ENCODE measurements at regions not wholly inside any gene's neighbourhood (a gene's known extent, or its start where the extent isn't known, plus 50 kb on each side); places are given as distances from the start of the nearest gene placed in this dataset.
A peak's percentile ranks its signal among the peaks of the same experiment; 100 is the strongest.

GRCh38 chr2:220450846-220451245 lies 823.4 kb downstream of the SLC4A3 start:
- in situ Hi-C loops (cut with HindIII; ENCODE audit: low sequenced_read_pairs): no loop called here
- no peak for DNase-seq (ENCODE audit: low read depth)
- H3K4me3 ChIP-seq (ENCODE audit: low read depth, low read length): no peak overlapping the region
- TF ChIP-seq, protein P1, sequence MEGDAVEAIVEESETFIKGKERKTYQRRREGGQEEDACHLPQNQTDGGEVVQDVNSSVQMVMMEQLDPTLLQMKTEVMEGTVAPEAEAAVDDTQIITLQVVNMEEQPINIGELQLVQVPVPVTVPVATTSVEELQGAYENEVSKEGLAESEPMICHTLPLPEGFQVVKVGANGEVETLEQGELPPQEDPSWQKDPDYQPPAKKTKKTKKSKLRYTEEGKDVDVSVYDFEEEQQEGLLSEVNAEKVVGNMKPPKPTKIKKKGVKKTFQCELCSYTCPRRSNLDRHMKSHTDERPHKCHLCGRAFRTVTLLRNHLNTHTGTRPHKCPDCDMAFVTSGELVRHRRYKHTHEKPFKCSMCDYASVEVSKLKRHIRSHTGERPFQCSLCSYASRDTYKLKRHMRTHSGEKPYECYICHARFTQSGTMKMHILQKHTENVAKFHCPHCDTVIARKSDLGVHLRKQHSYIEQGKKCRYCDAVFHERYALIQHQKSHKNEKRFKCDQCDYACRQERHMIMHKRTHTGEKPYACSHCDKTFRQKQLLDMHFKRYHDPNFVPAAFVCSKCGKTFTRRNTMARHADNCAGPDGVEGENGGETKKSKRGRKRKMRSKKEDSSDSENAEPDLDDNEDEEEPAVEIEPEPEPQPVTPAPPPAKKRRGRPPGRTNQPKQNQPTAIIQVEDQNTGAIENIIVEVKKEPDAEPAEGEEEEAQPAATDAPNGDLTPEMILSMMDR (IDR thresholded peaks at IDR 0.05; ENCODE audit: low read depth, low read length, missing control alignments): no peak

DNA sequence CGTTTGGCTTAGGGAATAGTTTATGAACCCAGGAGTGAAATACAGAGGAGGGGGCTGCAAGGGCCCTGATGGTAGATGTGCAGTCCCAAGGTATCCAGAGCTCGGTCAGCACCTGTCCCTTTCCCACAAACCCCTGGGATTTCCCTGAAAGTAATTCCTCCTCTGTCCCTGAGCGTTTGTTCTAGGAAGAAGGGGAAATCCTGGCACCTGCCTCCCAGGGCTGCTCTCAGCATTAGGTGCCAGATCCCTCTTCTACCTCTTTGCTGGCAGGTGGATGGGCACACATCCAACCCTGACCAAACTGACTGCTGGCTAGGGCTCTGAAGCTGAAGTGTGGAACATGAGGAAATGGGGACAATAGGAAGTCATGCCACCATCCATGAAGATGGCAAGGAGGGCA lies 824.0 kb downstream of the SLC4A3 start:
- H3K4me3 ChIP-seq (ENCODE audit: low read depth, low read length): no peak overlapping the region
- no peak for DNase-seq (ENCODE audit: low read depth)
- TF ChIP-seq, protein P1 (IDR thresholded peaks at IDR 0.05; ENCODE audit: low read depth, low read length, missing control alignments): no peak
- in situ Hi-C loops (cut with HindIII; ENCODE audit: low sequenced_read_pairs): no loop called here

GRCh38 chr2:220452561-220452960 lies 825.1 kb downstream of the SLC4A3 start:
- in situ Hi-C loops (cut with HindIII; ENCODE audit: low sequenced_read_pairs): no loop called here
- DNase-seq (ENCODE audit: low read depth): no peak
- H3K4me3 ChIP-seq (ENCODE audit: low read depth, low read length): no peak overlapping the region
- TF ChIP-seq, protein P1 (IDR thresholded peaks at IDR 0.05; ENCODE audit: low read depth, low read length, missing control alignments): no peak

GRCh38 chr2:220455351-220455990 lies 828.0 kb downstream of the SLC4A3 start:
- TF ChIP-seq, protein P1 (IDR thresholded peaks at IDR 0.05; ENCODE audit: low read depth, low read length, missing control alignments): no peak
- DNase-seq (ENCODE audit: low read depth): no peak
- in situ Hi-C loops (cut with HindIII; ENCODE audit: low sequenced_read_pairs): no loop called here
- no peak overlapping the region for H3K4me3 ChIP-seq (ENCODE audit: low read depth, low read length)

- DNase-seq (ENCODE audit: low read depth): no peak
- in situ Hi-C loops (cut with HindIII; ENCODE audit: low sequenced_read_pairs): no loop called here
- TF ChIP-seq, protein P1 (IDR thresholded peaks at IDR 0.05; ENCODE audit: low read depth, low read length, missing control alignments): no peak
- H3K4me3 ChIP-seq (ENCODE audit: low read depth, low read length): no peak overlapping the region
Observed at GRCh38 chr2:220458051-220458450, 830.6 kb downstream of the SLC4A3 start.

GRCh38 chr2:220460257-220460985 lies 833.0 kb downstream of the SLC4A3 start:
- TF ChIP-seq, protein P1 (IDR thresholded peaks at IDR 0.05; ENCODE audit: low read depth, low read length, missing control alignments): peak; percentile 31
- no peak for DNase-seq (ENCODE audit: low read depth)
- in situ Hi-C loops (cut with HindIII; ENCODE audit: low sequenced_read_pairs): no loop called here
- H3K4me3 ChIP-seq (ENCODE audit: low read depth, low read length): no peak overlapping the region

Data from astrocyte of the cerebellum (primary cell).